ENCODE measurements at regions not wholly inside any gene's neighbourhood (a gene's known extent, or its start where the extent isn't known, plus 50 kb on each side); places are given as distances from the start of the nearest gene placed in this dataset.

- H3K9me3 ChIP-seq (ENCODE audit: control insufficient read depth, insufficient read depth, low read length), result no peaks in the 10 kb centered on the region
- no peak overlapping the region for H3K9ac ChIP-seq (ENCODE audit: low read depth, low read length)
- peaks cover 11% of the 10 kb centered on the region for H3K4me1 ChIP-seq (ENCODE audit: insufficient read depth, low read length)
- H3K36me3 ChIP-seq (ENCODE audit: insufficient read depth, low read length), result no peaks in the 10 kb centered on the region
Measured at GRCh38 chr15:70154718-70155347, 57.1 kb upstream of the TLE3 start.

- H3K36me3 ChIP-seq (ENCODE audit: insufficient read depth, low read length), result no peaks in the 10 kb centered on the region
- no peaks in the 10 kb centered on the region for H3K9me3 ChIP-seq (ENCODE audit: control insufficient read depth, insufficient read depth, low read length)
- no peak overlapping the region for H3K9ac ChIP-seq (ENCODE audit: low read depth, low read length)
- H3K4me1 ChIP-seq (ENCODE audit: insufficient read depth, low read length), result peaks cover 11% of the 10 kb centered on the region
Measured at GRCh38 chr15:70153921-70154717, 56.4 kb upstream of the TLE3 start.

- Histone ChIP-seq H3K9me3 (ENCODE audit: control insufficient read depth, insufficient read depth, low read length) (no peaks in the 10 kb centered on the region), H3K36me3 (ENCODE audit: insufficient read depth, low read length) (no peaks in the 10 kb centered on the region), H3K9ac (ENCODE audit: low read depth, low read length) (no peak overlapping the region), H3K4me1 (ENCODE audit: insufficient read depth, low read length) (peaks cover 11% of the 10 kb centered on the region)
Measured at GRCh38 chr15:70152070-70152480, 54.4 kb upstream of the TLE3 start.

GRCh38 chr15:70151462-70151861 lies 53.7 kb upstream of the TLE3 start:
- H3K36me3 ChIP-seq (ENCODE audit: insufficient read depth, low read length), result no peaks in the 10 kb centered on the region
- peaks cover 11% of the 10 kb centered on the region for H3K4me1 ChIP-seq (ENCODE audit: insufficient read depth, low read length)
- H3K9me3 ChIP-seq (ENCODE audit: control insufficient read depth, insufficient read depth, low read length), result no peaks in the 10 kb centered on the region
- H3K9ac ChIP-seq (ENCODE audit: low read depth, low read length), result no peak overlapping the region

GRCh38 chr15:70151003-70151402 lies 53.3 kb upstream of the TLE3 start:
- no peak overlapping the region for H3K9ac ChIP-seq (ENCODE audit: low read depth, low read length)
- no peaks in the 10 kb centered on the region for H3K9me3 ChIP-seq (ENCODE audit: control insufficient read depth, insufficient read depth, low read length)
- peaks cover 11% of the 10 kb centered on the region for H3K4me1 ChIP-seq (ENCODE audit: insufficient read depth, low read length)
- no peaks in the 10 kb centered on the region for H3K36me3 ChIP-seq (ENCODE audit: insufficient read depth, low read length)

GRCh38 chr15:70150405-70150747 lies 52.7 kb upstream of the TLE3 start:
- Histone ChIP-seq H3K4me1 (ENCODE audit: insufficient read depth, low read length) (peaks cover 11% of the 10 kb centered on the region), H3K36me3 (ENCODE audit: insufficient read depth, low read length) (no peaks in the 10 kb centered on the region), H3K9ac (ENCODE audit: low read depth, low read length) (no peak overlapping the region), H3K9me3 (ENCODE audit: control insufficient read depth, insufficient read depth, low read length) (no peaks in the 10 kb centered on the region)

- H3K4me1 ChIP-seq (ENCODE audit: insufficient read depth, low read length), result peaks cover 11% of the 10 kb centered on the region
- H3K36me3 ChIP-seq (ENCODE audit: insufficient read depth, low read length), result no peaks in the 10 kb centered on the region
- H3K9ac ChIP-seq (ENCODE audit: low read depth, low read length), result no peak overlapping the region
- H3K9me3 ChIP-seq (ENCODE audit: control insufficient read depth, insufficient read depth, low read length), result no peaks in the 10 kb centered on the region
Measured at GRCh38 chr15:70149667-70150404, 52.1 kb upstream of the TLE3 start.

GRCh38 chr15:70147778-70148177 lies 50.1 kb upstream of the TLE3 start:
- Histone ChIP-seq H3K36me3 (ENCODE audit: insufficient read depth, low read length) (no peaks in the 10 kb centered on the region), H3K9me3 (ENCODE audit: control insufficient read depth, insufficient read depth, low read length) (no peaks in the 10 kb centered on the region), H3K4me1 (ENCODE audit: insufficient read depth, low read length) (peaks cover 9% of the 10 kb centered on the region; the same call in 1 of the 2 replicates), H3K9ac (ENCODE audit: low read depth, low read length) (no peak overlapping the region)

Measured in ES-I3 (cell line).